Ishikawa (cell line): ENCODE measurements at regions not wholly inside any gene's neighbourhood (a gene's known extent, or its start where the extent isn't known, plus 50 kb on each side); places are given as distances from the start of the nearest gene placed in this dataset.

Experiments used
- RAD21 ChIP-seq: IDR thresholded peaks from 2 replicates; pipeline ENCODE4 v1.6.1; 2012; ENCODE audit warnings: low read depth
- TAF1 ChIP-seq: IDR thresholded peaks from 2 replicates; pipeline ENCODE4 v1.6.1; 2012; ENCODE audit warnings: low read depth, mild to moderate bottlenecking
- TF ChIP-seq, protein P1 (sequence below): IDR thresholded peaks from 2 replicates; pipeline ENCODE4 v1.6.1; 2012

DNA sequence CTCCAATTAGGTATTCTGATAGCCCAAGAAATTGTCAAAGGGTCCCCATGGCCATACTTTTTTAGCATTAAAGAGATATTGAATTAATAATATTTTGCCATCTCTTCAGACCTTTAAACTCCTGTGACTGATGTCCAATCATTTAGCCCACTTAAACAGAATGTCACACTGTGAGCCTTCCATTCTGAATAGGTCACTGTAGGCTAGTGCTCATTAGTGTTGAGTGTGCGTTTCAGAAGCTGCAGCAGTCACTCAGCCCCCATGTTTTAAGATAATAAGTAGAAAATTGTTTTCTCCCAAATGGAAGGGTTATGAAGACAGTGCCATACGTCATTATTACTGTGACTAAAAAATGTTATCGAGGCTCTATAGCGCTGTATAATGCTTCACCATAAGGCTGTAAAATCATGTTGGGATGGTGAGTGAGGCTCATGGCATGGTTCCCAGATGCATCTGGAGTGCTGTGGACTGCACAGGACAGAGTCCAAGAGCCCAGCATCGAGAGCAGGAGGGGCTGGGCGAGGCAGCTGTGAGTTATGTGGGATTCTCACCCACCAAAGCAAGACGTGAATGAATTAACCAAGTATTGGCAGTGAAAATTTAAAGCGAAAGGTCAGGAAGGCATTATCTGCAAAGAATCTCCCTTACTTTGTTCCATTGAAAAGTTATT is 2112.9 kb upstream of the WWC1 start:
- no peak for TF ChIP-seq TAF1
- TF ChIP-seq RAD21: no peak
- TF ChIP-seq, protein P1, sequence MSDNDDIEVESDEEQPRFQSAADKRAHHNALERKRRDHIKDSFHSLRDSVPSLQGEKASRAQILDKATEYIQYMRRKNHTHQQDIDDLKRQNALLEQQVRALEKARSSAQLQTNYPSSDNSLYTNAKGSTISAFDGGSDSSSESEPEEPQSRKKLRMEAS: no peak
